Uterus (tissue), 3 donors: ENCODE measurements at regions not wholly inside any gene's neighbourhood (a gene's known extent, or its start where the extent isn't known, plus 50 kb on each side); places are given as distances from the start of the nearest gene placed in this dataset.

Experiments used
- DNase-seq, 2 donors: peaks; one replicate each; pipeline ENCODE4 v3.0.0-alpha.2; 2019 to 2020
- H3K27ac ChIP-seq, 2 donors: fragments of 200-600 bp; sonication (generic); 1 replicate in 1 of 2; 2 replicates in 1 of 2; pipeline ENCODE4 v1.5.1; 2016 to 2018
- H3K27me3 ChIP-seq, 2 donors: fragments of 200-600 bp; sonication (generic); one replicate each; pipeline ENCODE4 v1.5.1; 2018 to 2019; ENCODE audit warnings: control low read depth in 1 of 2
- H3K36me3 ChIP-seq, 2 donors: fragments of 200-600 bp; sonication (generic); one replicate each; pipeline ENCODE4 v1.5.1; 2019; ENCODE audit warnings: control low read depth in 1 of 2
- H3K4me1 ChIP-seq, 2 donors: fragments of 200-600 bp; sonication (generic); one replicate each; pipeline ENCODE4 v1.5.1; 2018 to 2019; ENCODE audit warnings: control low read depth in 1 of 2
- H3K4me3 ChIP-seq, 2 donors: fragments of 200-600 bp; sonication (generic); 1 replicate in 1 of 2; 2 replicates in 1 of 2; pipeline ENCODE4 v1.5.1; 2018 to 2019; ENCODE audit warnings: mild to moderate bottlenecking in 1 of 2
- H3K9me3 ChIP-seq, 2 donors: fragments of 200-600 bp; sonication (generic); one replicate each; pipeline ENCODE4 v1.5.1; 2019; ENCODE audit warnings: control low read depth in 1 of 2
- POLR2A ChIP-seq, 2 donors: fragments of 450-650 bp; IDR thresholded peaks; one replicate each; pipeline ENCODE4 v1.6.1; 2016; ENCODE audit warnings: antibody characterized with exemption in 2 of 2, mild to moderate bottlenecking in 1 of 2, moderate library complexity in 1 of 2
- intact Hi-C: fragments of 100-400 bp; cut with DNase I; formaldehyde crosslinking; loops from one replicate; pipeline ENCODE4 v1.15.1; 2023; ENCODE audit warnings: low total_unique reads
- TF ChIP-seq, protein P1 (sequence below), 4 experiments: fragments of 200-600 bp in 2 of 4; fragments of 450-650 bp in 2 of 4; sonication (generic) in 2 of 4; IDR thresholded peaks; one replicate each; pipeline ENCODE4 v1.5.1; 2016 to 2019; ENCODE audit warnings: antibody characterized with exemption in 4 of 4, mild to moderate bottlenecking in 2 of 4, moderate library complexity in 1 of 4
- donor health status: DM: yes; HTN: yes; CAD: no.

DNA sequence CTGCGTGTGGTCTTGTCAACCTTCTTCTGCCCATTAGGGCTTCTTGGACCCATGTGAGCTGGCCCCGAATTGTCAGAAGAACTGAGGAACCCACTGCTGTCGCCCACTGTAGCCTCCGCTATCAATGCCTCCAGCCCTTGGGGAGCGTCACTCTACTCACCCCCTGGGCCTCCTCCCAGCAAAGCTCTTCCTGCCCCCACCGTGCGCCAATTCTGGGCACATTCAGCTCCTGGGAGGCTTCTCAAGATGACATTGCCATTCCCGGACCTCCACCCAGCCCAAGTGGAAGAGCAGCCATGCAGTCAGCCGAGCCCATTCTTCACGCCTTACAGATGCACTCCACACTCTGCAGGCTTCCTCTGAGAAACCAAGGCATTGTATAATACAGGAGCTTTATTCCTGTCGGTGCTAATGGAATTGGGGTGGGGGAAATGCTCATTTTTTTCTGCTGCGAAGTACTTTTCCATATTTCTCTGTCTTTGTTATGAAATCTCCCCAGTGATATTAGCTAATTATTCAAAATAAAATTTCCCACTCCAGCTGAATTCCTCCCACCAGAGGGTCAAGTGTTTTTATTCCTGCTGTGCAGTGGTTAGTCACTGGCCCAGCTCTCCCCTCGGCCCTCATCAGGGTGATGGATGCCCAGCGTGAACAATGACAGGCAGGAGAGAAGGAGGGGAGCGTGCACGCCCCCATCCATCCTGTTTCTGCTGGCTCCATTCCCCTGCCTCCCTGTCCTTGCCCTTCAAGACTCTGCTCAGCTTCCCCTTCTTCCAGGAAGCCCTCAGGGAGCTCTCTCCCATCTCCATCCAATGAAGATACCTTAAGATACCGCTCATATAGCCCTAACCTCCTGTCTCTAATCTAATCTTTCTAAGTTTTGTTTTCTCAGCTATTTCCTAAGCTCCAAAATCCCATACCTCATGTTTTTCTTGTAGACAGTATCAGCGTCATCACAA, 87.7 kb downstream of the C16orf95 start:
- intact Hi-C loops: no loop called here
- Histone ChIP-seq H3K4me1 (no peaks in the 10 kb centered on the region), H3K4me3 (no peak overlapping the region), H3K27ac (no peak overlapping the region), H3K9me3 (no peaks in the 10 kb centered on the region), H3K27me3 (no peaks in the 10 kb centered on the region), H3K36me3 (no peaks in the 10 kb centered on the region)
- TF ChIP-seq, protein P1, sequence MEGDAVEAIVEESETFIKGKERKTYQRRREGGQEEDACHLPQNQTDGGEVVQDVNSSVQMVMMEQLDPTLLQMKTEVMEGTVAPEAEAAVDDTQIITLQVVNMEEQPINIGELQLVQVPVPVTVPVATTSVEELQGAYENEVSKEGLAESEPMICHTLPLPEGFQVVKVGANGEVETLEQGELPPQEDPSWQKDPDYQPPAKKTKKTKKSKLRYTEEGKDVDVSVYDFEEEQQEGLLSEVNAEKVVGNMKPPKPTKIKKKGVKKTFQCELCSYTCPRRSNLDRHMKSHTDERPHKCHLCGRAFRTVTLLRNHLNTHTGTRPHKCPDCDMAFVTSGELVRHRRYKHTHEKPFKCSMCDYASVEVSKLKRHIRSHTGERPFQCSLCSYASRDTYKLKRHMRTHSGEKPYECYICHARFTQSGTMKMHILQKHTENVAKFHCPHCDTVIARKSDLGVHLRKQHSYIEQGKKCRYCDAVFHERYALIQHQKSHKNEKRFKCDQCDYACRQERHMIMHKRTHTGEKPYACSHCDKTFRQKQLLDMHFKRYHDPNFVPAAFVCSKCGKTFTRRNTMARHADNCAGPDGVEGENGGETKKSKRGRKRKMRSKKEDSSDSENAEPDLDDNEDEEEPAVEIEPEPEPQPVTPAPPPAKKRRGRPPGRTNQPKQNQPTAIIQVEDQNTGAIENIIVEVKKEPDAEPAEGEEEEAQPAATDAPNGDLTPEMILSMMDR (IDR thresholded peaks at IDR 0.05): no peak
- no peak for DNase-seq

DNA sequence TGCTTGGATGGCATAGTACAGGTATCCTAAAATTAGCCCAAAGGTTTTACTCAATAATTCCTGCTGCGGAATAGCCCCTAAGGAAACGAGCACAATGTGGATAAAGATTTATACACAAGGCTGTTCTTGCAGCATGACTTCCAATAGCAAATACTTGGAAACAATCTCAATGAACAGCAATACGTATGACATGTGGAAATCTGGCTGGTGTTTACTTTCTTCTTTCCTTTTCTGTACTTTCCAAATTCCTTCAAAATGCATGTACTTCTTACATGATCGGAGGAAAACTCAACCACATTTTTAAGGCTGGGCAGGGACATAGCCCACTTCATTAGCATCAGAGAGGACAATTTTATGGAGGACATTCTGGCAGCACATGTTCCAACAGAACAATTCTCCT, 86.6 kb downstream of the C16orf95 start:
- H3K36me3 ChIP-seq: no peaks in the 10 kb centered on the region
- no peak for TF ChIP-seq POLR2A (IDR thresholded peaks at IDR 0.05)
- TF ChIP-seq, protein P1 (IDR thresholded peaks at IDR 0.05): no peak
- no peaks in the 10 kb centered on the region for H3K27me3 ChIP-seq
- no peak overlapping the region for H3K4me3 ChIP-seq
- intact Hi-C loops: no loop called here
- H3K9me3 ChIP-seq: no peaks in the 10 kb centered on the region
- H3K4me1 ChIP-seq: no peaks in the 10 kb centered on the region
- H3K27ac ChIP-seq: no peak overlapping the region
- DNase-seq: no peak

DNA sequence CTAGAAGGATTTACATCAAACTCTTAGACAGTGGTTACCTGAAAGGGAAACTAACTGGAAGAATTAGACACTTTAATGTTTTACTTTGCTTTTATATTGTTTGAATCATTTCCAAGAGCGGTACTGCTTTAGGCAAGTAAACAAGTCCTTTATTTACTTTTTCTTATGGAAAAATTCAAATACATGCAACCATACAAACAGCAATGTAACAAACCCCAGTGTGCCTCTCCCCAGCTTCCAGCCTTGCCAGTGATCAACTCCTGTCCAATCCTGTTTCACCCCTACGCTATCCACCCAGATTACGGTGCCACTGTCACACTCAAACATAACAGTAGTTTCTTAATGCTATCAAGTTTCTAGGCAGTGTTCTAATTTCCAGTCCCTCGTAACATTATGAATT, 85.9 kb downstream of the C16orf95 start:
- no peak overlapping the region for H3K4me3 ChIP-seq
- H3K9me3 ChIP-seq: no peaks in the 10 kb centered on the region
- no peaks in the 10 kb centered on the region for H3K27me3 ChIP-seq
- intact Hi-C loops: no loop called here
- no peaks in the 10 kb centered on the region for H3K4me1 ChIP-seq
- no peak for TF ChIP-seq POLR2A (IDR thresholded peaks at IDR 0.05)
- TF ChIP-seq, protein P1 (IDR thresholded peaks at IDR 0.05): no peak
- DNase-seq: no peak
- no peaks in the 10 kb centered on the region for H3K36me3 ChIP-seq
- no peak overlapping the region for H3K27ac ChIP-seq

DNA sequence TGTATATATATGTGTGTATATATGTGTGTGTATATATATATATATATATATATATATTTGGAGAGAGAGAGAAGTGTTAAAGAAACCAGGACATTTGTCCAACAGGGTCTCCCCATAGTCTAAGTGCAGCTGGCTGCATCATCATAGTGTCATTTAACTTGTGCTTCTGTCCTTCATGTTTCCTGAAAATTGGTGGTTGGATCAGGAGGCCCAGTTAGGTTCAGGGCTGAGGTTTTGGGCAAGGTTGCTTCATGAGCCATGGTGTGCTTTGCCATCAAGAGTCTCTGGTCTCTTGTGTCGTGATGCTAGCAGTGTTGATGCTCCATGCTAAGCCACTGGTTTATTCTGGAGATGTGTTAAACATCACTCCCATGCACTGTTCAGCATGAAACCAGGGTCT, 85.3 kb downstream of the C16orf95 start:
- H3K4me3 ChIP-seq: no peak overlapping the region
- no peaks in the 10 kb centered on the region for H3K27me3 ChIP-seq
- no peaks in the 10 kb centered on the region for H3K36me3 ChIP-seq
- H3K9me3 ChIP-seq: no peaks in the 10 kb centered on the region
- intact Hi-C loops: no loop called here
- TF ChIP-seq POLR2A (IDR thresholded peaks at IDR 0.05): no peak
- no peak overlapping the region for H3K27ac ChIP-seq
- no peaks in the 10 kb centered on the region for H3K4me1 ChIP-seq
- DNase-seq: no peak

DNA sequence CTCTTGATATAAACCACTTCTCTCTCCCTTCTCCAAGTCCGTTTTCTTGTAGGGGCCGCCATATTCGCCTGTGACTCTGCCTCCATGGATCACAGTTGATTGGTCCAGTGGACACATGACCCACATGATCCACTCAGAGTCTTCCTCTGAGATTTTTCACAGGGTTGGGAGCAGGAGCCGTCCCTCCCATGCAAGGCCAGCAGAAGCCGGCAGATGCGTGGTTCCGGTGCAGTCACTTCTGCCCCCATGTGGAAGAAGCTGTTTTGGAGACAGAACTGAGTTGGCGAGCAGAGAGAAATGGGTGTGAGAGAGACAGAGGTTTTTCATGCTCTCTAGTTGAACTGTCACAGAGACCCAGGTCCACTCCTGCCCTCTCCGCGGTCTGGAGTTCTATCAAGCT, 83.3 kb downstream of the C16orf95 start:
- Histone ChIP-seq H3K27ac (no peak overlapping the region), H3K4me3 (no peak overlapping the region), H3K27me3 (no peaks in the 10 kb centered on the region), H3K9me3 (no peaks in the 10 kb centered on the region), H3K4me1 (no peaks in the 10 kb centered on the region), H3K36me3 (no peaks in the 10 kb centered on the region)
- no peak for DNase-seq
- no peak for TF ChIP-seq POLR2A (IDR thresholded peaks at IDR 0.05)
- TF ChIP-seq, protein P1 (IDR thresholded peaks at IDR 0.05): no peak
- intact Hi-C loops: no loop called here
